CD8-positive, alpha-beta memory T cell (primary cell): ENCODE measurements at regions not wholly inside any gene's neighbourhood (a gene's known extent, or its start where the extent isn't known, plus 50 kb on each side); places are given as distances from the start of the nearest gene placed in this dataset.

Experiments
- CTCF ChIA-PET: fragments of 350-600 bp; sonication (Branson Sonifier 250); formaldehyde crosslinking; loops from one replicate; lab custom pipeline; 2021; ENCODE audit warnings: antibody characterized with exemption; lab: Charles Lee
- POLR2A ChIA-PET: fragments of 350-600 bp; sonication (Branson Sonifier 250); formaldehyde crosslinking; loops from one replicate; lab custom pipeline; 2021; ENCODE audit warnings: antibody characterized with exemption; lab: Charles Lee
- DNase-seq, 5 donors: peaks; one replicate each; pipeline versions ENCODE4 v3.0.0 to v3.0.0-alpha.2; 2020 to 2022; ENCODE audit warnings: mixed read lengths in 1 of 5
- H3K27ac ChIP-seq: one replicate; pipeline ENCODE4 v1.7.0; 2013; ENCODE audit warnings: low read depth, mild to moderate bottlenecking, low read length, moderate library complexity
- H3K27me3 ChIP-seq: 2 replicates; pipeline ENCODE4 v1.7.0; 2013; ENCODE audit warnings: low read length, mild to moderate bottlenecking; ENCODE audit not compliant: insufficient read depth, poor library complexity, severe bottlenecking
- H3K36me3 ChIP-seq: 2 replicates; pipeline ENCODE4 v1.7.0; 2013; ENCODE audit warnings: mild to moderate bottlenecking, low read length, moderate library complexity; ENCODE audit not compliant: insufficient read depth
- H3K4me1 ChIP-seq: 2 replicates; pipeline ENCODE4 v1.7.0; 2013; ENCODE audit warnings: mild to moderate bottlenecking, low read length, moderate library complexity; ENCODE audit not compliant: insufficient read depth
- H3K4me3 ChIP-seq: 2 replicates; pipeline ENCODE4 v1.7.0; 2013; ENCODE audit warnings: mild to moderate bottlenecking, low read length
- H3K9me3 ChIP-seq: 2 replicates; pipeline ENCODE4 v1.7.0; 2013; ENCODE audit warnings: mild to moderate bottlenecking, low read length
- H3K27ac Mint-ChIP-seq, 8 donors: one replicate each; pipeline ENCODE4 v1.8.0; 2020 to 2021; ENCODE audit warnings: mixed read lengths in 8 of 8, mild to moderate bottlenecking in 6 of 8, inconsistent platforms in 3 of 8, moderate library complexity in 3 of 8
- H3K27me3 Mint-ChIP-seq, 2 donors: one replicate each; pipeline ENCODE4 v1.8.0; 2020 to 2021; ENCODE audit warnings: mixed read lengths in 2 of 2, mild to moderate bottlenecking in 1 of 2, moderate library complexity in 1 of 2
- H3K36me3 Mint-ChIP-seq, 3 donors: one replicate each; pipeline ENCODE4 v1.8.0; 2020 to 2021; ENCODE audit warnings: mixed read lengths in 3 of 3, inconsistent platforms in 1 of 3, mild to moderate bottlenecking in 1 of 3
- H3K4me1 Mint-ChIP-seq, 3 donors: one replicate each; pipeline ENCODE4 v1.8.0; 2020 to 2021; ENCODE audit warnings: mixed read lengths in 3 of 3, inconsistent platforms in 1 of 3, mild to moderate bottlenecking in 1 of 3
- H3K4me3 Mint-ChIP-seq, 7 donors: one replicate each; pipeline ENCODE4 v1.8.0; 2020 to 2021; ENCODE audit warnings: mixed read lengths in 7 of 7, mild to moderate bottlenecking in 6 of 7, moderate library complexity in 4 of 7, inconsistent platforms in 2 of 7
- H3K9me3 Mint-ChIP-seq, 5 donors: one replicate each; pipeline ENCODE4 v1.8.0; 2020 to 2022; ENCODE audit warnings: mixed read lengths in 5 of 5, mild to moderate bottlenecking in 3 of 5, moderate library complexity in 2 of 5, inconsistent platforms in 1 of 5

DNA sequence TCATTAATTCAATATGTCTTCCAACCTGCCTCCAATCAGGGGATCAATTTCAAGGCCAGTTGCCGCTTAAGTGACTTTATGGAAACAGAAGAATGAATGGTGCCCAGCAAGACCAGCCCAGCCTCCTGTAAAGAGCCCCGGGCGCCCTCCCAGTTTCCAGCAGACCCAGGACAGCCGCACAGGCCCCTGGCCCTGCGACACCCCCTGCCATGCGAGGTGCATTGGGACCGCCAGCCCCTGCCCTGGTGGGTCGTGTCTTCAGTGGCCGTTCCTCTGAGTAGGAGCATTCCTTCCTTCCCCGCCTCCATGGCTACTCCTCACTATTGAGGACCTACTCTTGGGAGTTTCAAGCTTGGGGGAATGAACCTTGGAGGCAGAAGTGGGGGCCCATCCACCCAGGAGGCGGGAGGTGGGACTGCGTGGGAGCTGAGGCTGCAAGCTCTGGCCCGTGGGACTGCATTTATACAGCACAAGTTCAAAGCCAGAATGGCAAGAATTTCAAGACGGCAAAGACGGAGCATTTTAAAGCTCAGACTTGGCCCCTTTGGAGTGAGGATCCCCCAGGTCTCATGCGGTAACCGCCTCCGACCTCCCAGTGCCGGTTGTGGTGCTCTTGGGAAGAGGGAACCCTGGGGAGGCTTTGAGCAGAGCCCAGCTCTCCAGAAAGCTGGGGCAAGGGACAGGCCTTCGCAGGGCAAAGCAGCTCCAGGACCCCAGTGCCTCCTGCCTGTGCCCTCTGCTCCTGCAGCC lies 73.1 kb upstream of the ACTRT2 start:
- Histone ChIP-seq H3K4me1 (no peaks in the 10 kb centered on the region), H3K36me3 (no peaks in the 10 kb centered on the region), H3K27ac (no peak overlapping the region), H3K9me3 (no peaks in the 10 kb centered on the region), H3K27me3 (no peaks in the 10 kb centered on the region), H3K4me3 (no peak overlapping the region)
- H3K4me3 Mint-ChIP-seq = no peak overlapping the region
- CTCF ChIA-PET = no interaction called here
- DNase-seq = no peak
- no peaks in the 10 kb centered on the region for H3K36me3 Mint-ChIP-seq
- H3K27me3 Mint-ChIP-seq = peaks cover 4 to 17% of the 10 kb centered on the region in 2 donors
- H3K27ac Mint-ChIP-seq = no peak overlapping the region
- no peaks in the 10 kb centered on the region for H3K4me1 Mint-ChIP-seq
- POLR2A ChIA-PET = no interaction called here
- H3K9me3 Mint-ChIP-seq = peaks cover 0 to 5% (median 2%) of the 10 kb centered on the region in 5 donors

DNA sequence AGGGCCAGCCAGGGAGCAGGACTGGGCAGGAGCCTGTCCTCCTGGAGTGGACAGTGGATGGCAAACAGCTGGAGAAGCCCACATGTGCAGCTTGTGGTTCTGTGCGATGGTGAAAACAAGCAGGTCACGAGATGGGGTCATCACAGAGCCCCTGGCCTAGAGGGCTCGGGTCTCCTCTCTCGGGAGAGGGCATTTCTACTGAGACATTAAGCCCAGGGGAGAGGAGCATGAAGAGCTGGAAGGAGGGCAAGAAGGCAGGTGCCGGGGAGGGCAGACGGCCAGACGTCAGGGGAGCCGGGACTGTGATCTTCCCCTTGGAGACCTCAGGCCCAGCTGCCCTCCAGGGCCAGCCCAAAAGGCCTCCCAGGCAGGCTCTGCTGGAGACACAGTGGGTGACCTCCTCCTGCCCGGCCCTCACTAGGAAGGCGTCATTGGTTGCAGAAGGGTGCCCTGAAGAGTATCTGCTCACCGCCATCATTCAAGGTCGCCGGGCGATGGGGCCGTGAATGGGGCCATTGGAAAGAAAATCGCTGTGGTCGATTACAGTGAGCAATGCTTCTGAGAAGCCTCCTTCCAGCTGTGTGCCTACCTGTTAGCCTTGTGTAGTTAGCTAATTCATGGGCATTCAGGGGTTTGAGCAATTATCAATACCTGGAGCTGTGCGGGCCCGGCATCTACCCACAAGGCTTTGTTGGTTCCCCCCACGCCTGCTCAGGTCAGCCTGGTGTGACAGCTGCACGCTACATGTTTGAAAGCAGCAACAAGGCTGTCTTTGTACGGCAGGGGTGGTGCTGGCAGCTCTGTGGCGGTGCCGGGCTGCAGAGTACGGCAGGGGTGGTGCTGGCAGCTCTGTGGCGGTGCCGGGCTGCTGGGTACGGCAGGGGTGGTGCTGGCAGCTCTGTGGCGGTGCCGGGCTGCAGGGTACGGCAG lies 72.3 kb upstream of the ACTRT2 start:
- no peaks in the 10 kb centered on the region for H3K4me1 ChIP-seq
- no peak overlapping the region for H3K4me3 ChIP-seq
- no peak for DNase-seq
- H3K27me3 Mint-ChIP-seq = peaks cover 4 to 17% of the 10 kb centered on the region in 2 donors
- H3K27ac Mint-ChIP-seq = no peak overlapping the region
- H3K4me3 Mint-ChIP-seq = no peak overlapping the region
- CTCF ChIA-PET = no interaction called here
- no peaks in the 10 kb centered on the region for H3K4me1 Mint-ChIP-seq
- no peaks in the 10 kb centered on the region for H3K36me3 ChIP-seq
- peaks cover under 1 to 11% (median 9%) of the 10 kb centered on the region in 5 donors for H3K9me3 Mint-ChIP-seq
- peaks cover 0 to 3% (median 0%) of the 10 kb centered on the region in 3 donors for H3K36me3 Mint-ChIP-seq
- H3K27ac ChIP-seq = no peak overlapping the region
- H3K9me3 ChIP-seq = no peaks in the 10 kb centered on the region
- POLR2A ChIA-PET = no interaction called here
- H3K27me3 ChIP-seq = no peaks in the 10 kb centered on the region

DNA sequence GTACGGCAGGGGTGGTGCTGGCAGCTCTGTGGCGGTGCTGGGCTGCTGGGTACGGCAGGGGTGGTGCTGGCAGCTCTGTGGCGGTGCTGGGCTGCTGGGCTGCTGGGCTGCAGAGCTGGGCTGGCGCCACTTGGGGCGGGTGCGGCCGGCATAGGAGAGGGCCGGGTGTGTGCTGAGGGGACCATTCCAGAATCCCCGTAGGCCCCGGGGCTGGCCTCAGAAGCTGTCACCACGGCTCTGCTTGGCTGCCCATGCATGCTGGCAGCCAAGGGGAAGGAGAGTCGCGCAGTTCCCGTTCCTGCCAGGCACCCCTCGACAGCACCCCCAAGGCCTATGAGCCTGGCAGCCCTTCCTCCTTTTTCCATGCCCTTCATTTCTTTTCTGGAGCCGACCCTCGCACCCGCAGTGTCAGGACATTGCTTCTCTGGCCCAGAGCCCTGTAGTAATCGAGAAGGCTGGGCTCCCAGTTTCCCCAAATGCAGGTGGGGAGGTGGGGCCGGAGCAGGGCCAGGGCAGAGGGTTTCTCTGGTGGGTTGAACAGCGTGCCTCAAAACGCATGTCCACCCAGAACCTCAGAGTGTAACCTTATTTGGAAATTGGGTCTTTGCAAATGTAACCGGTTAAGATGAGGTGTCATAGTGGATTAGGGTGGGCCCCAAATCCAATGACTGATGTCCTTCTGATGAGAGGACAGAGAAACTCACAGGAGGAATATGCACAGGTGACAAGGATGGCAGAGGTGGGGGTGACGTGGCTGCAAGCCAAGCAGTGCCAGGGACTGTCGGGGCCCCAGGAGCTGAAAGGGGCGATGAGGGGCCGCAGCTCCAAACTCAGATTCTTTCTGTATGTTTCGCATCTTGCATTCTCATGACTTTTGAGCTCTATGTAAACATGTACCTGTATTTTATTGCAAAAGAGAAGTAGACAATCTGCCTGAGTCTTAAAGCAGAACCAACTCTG lies 71.0 kb upstream of the ACTRT2 start:
- H3K27me3 ChIP-seq = no peaks in the 10 kb centered on the region
- no peaks in the 10 kb centered on the region for H3K4me1 ChIP-seq
- H3K27ac ChIP-seq = no peak overlapping the region
- no peak overlapping the region for H3K4me3 Mint-ChIP-seq
- H3K36me3 ChIP-seq = no peaks in the 10 kb centered on the region
- no peak for DNase-seq
- H3K9me3 Mint-ChIP-seq = peaks cover 8 to 23% (median 20%) of the 10 kb centered on the region in 5 donors
- H3K36me3 Mint-ChIP-seq = peaks cover 0 to 9% (median 0%) of the 10 kb centered on the region in 3 donors
- H3K27ac Mint-ChIP-seq = no peak overlapping the region
- H3K4me3 ChIP-seq = no peak overlapping the region
- POLR2A ChIA-PET = no interaction called here
- CTCF ChIA-PET = no interaction called here
- no peaks in the 10 kb centered on the region for H3K4me1 Mint-ChIP-seq
- peaks cover 4 to 19% of the 10 kb centered on the region in 2 donors for H3K27me3 Mint-ChIP-seq
- no peaks in the 10 kb centered on the region for H3K9me3 ChIP-seq

DNA sequence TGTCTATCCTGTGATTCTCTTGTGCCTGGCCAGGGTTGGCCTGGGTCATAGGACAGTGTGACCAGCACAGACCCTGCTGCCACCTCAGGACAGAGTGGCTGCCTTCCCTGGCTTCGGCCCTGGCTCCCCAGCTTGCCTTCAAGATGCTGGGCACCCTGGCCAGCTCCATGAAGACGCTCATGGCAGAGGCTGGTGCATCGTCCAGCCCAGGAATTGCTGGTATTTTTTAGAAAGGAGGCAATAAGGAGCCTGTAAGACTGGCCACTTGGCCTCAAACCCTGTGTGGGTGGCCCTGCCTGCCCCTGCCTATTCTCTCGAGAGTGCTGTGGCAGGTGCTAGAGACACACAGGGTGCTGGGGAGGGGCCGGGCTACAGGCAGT lies 70.4 kb upstream of the ACTRT2 start:
- Histone ChIP-seq H3K27me3 (no peaks in the 10 kb centered on the region), H3K4me3 (no peak overlapping the region), H3K4me1 (no peaks in the 10 kb centered on the region), H3K36me3 (no peaks in the 10 kb centered on the region), H3K9me3 (no peaks in the 10 kb centered on the region), H3K27ac (no peak overlapping the region)
- H3K9me3 Mint-ChIP-seq = peaks cover 9 to 28% (median 22%) of the 10 kb centered on the region in 5 donors
- ChIA-PET CTCF (no interaction called here), POLR2A (no interaction called here)
- no peak overlapping the region for H3K27ac Mint-ChIP-seq
- DNase-seq = no peak
- H3K27me3 Mint-ChIP-seq = peaks cover 1 to 19% of the 10 kb centered on the region in 2 donors
- no peaks in the 10 kb centered on the region for H3K4me1 Mint-ChIP-seq
- H3K4me3 Mint-ChIP-seq = no peak overlapping the region
- H3K36me3 Mint-ChIP-seq = peaks cover 0 to 10% (median 0%) of the 10 kb centered on the region in 3 donors

DNA sequence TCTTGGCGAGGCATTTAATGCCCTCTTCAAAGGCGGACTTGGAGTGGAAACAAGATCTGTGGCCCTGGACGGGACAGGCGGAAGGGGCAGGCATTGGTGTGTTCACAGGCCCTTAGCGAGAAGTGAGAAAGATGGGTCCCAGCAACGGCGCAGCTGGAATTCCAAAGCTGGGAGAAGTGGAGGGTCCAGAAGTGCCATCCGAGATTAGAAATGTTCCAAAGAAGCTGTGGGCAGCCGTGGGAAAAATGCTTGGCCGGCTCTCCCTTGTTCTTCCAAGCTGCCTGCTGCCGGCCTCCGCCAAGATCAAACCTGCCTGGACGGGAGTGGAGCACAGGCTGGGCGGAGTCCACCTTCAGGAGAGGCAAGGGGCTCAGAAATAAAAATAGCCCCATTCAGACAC lies 69.4 kb upstream of the ACTRT2 start:
- no peak overlapping the region for H3K27ac ChIP-seq
- Mint-ChIP-seq H3K9me3 (peaks cover 11 to 37% (median 30%) of the 10 kb centered on the region in 5 donors), H3K4me1 (no peaks in the 10 kb centered on the region), H3K36me3 (peaks cover 0 to 14% (median 3%) of the 10 kb centered on the region in 3 donors), H3K27me3 (peaks cover 1 to 15% of the 10 kb centered on the region in 2 donors), H3K4me3 (no peak overlapping the region), H3K27ac (no peak overlapping the region)
- no peak overlapping the region for H3K4me3 ChIP-seq
- H3K27me3 ChIP-seq = no peaks in the 10 kb centered on the region
- no peaks in the 10 kb centered on the region for H3K4me1 ChIP-seq
- CTCF ChIA-PET = no interaction called here
- DNase-seq = no peak
- no peaks in the 10 kb centered on the region for H3K36me3 ChIP-seq
- no peaks in the 10 kb centered on the region for H3K9me3 ChIP-seq
- POLR2A ChIA-PET = no interaction called here

DNA sequence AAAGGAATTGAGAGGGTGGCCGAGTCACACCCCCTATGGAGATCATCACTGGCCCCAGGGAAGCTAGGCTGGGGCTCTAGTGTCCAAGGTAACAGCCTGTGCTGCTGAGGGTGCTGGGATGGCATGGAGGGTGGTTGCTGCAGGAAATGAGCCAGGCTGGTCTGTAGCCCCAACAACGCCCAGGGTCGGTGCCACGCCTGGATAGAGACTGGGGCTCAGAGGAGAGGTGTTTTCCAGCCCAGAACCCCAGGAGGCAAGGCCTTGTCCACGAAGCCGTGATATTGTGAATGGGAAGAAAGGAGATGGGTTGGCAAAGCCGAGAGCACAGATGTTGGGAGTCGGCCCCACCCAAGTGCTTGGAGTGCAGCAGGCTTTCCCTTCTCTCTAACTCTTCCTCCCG lies 68.9 kb upstream of the ACTRT2 start:
- no peaks in the 10 kb centered on the region for H3K9me3 ChIP-seq
- H3K4me1 Mint-ChIP-seq = no peaks in the 10 kb centered on the region
- peaks cover 1 to 15% of the 10 kb centered on the region in 2 donors for H3K27me3 Mint-ChIP-seq
- CTCF ChIA-PET = no interaction called here
- no peaks in the 10 kb centered on the region for H3K36me3 ChIP-seq
- no peak for DNase-seq
- no peak overlapping the region for H3K27ac ChIP-seq
- H3K4me3 ChIP-seq = no peak overlapping the region
- no peaks in the 10 kb centered on the region for H3K27me3 ChIP-seq
- no peaks in the 10 kb centered on the region for H3K4me1 ChIP-seq
- peaks cover 11 to 42% (median 34%) of the 10 kb centered on the region in 5 donors for H3K9me3 Mint-ChIP-seq
- H3K4me3 Mint-ChIP-seq = no peak overlapping the region
- POLR2A ChIA-PET = no interaction called here
- peaks cover 0 to 14% (median 3%) of the 10 kb centered on the region in 3 donors for H3K36me3 Mint-ChIP-seq
- no peak overlapping the region for H3K27ac Mint-ChIP-seq

DNA sequence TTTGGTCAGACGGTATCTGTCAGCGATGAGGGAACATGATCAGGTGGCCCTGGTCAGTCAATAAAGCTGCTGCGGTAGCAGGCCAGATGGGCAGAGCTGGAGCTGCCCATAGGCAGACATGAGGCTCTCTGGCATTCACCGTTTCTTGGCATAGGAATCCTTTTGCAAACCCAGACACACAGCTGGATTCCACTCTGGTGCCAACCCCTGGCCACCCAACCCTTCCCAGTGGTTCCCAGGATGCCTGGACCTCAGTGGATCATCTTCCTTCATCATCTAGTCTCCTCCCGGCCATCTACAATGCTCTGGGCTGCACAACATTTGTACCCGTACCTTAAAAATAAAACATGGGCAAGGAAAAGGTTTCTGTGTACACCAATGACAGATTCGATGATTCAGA lies 68.3 kb upstream of the ACTRT2 start:
- H3K27ac Mint-ChIP-seq = no peak overlapping the region
- H3K36me3 ChIP-seq = no peaks in the 10 kb centered on the region
- no peak overlapping the region for H3K27ac ChIP-seq
- ChIA-PET POLR2A (no interaction called here), CTCF (no interaction called here)
- peaks cover 11 to 48% (median 38%) of the 10 kb centered on the region in 5 donors for H3K9me3 Mint-ChIP-seq
- no peak overlapping the region for H3K4me3 ChIP-seq
- no peaks in the 10 kb centered on the region for H3K4me1 Mint-ChIP-seq
- peaks cover 0 to 13% of the 10 kb centered on the region in 2 donors for H3K27me3 Mint-ChIP-seq
- H3K4me1 ChIP-seq = no peaks in the 10 kb centered on the region
- H3K36me3 Mint-ChIP-seq = peaks cover 0 to 14% (median 3%) of the 10 kb centered on the region in 3 donors
- peak in 1 of 5 donors; percentile 18 for DNase-seq
- H3K9me3 ChIP-seq = no peaks in the 10 kb centered on the region
- H3K27me3 ChIP-seq = no peaks in the 10 kb centered on the region
- H3K4me3 Mint-ChIP-seq = no peak overlapping the region
